ENCODE measurements at regions not wholly inside any gene's neighbourhood (a gene's known extent, or its start where the extent isn't known, plus 50 kb on each side); places are given as distances from the start of the nearest gene placed in this dataset.

DNA sequence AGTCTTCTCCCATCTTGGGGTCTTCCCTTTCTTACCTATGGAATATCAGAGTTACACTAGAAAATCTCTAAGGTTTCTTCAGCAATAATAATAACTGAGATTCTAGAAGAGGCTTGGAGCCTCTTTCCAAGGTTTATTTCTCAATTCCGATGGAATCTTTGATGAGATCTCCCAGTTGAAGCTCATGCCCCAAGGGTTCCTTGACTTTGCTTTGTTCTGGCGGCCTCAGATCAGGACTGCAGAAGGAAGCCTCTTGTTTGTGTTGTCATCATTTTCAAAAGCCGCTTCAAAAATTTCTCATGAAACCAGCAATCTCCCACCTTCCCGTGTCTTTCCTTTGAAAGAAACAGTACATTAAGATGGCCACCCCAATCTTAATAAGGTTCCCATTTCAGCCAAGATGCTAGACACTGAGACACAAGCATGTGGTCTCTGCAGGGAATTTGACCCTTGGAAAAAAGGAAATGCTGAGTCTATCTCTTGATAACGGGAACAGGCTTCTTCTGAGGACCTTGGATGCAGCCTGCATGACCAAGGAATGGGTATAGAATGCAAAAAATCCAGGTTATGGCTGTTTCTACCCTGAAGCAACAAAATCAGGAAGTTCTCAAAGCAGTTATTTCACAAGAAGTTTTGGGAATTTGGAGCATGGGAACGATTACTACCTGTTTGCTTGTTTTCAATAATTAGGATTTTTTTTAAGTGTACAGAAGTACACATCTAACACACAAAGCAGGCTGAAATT lies 141.6 kb downstream of the CD24 start:
- H3K36me3 ChIP-seq (ENCODE audit: control insufficient read depth in 2 of 3, insufficient read depth in 3 of 3, low read length in 3 of 3): no peaks in the 10 kb centered on the region
- no peaks in the 10 kb centered on the region for H3K27me3 ChIP-seq (ENCODE audit: control insufficient read depth, insufficient read depth, low read length)
- H3K27ac ChIP-seq (ENCODE audit: low read depth in 2 of 2, low read length in 2 of 2): no peak overlapping the region
- no peak for DNase-seq
- H3K9ac ChIP-seq (ENCODE audit: low read length in 3 of 3): no peak overlapping the region
- H3K4me1 ChIP-seq (ENCODE audit: control insufficient read depth in 2 of 3, insufficient read depth in 2 of 3, low read depth in 1 of 3, low read length in 3 of 3): no peaks in the 10 kb centered on the region
- peaks cover 0 to 5% (median 0%) of the 10 kb centered on the region in 3 donors for H3K9me3 ChIP-seq (ENCODE audit: control insufficient read depth in 2 of 3, insufficient read depth in 1 of 3, low read length in 3 of 3)
- TF ChIP-seq, protein P1, sequence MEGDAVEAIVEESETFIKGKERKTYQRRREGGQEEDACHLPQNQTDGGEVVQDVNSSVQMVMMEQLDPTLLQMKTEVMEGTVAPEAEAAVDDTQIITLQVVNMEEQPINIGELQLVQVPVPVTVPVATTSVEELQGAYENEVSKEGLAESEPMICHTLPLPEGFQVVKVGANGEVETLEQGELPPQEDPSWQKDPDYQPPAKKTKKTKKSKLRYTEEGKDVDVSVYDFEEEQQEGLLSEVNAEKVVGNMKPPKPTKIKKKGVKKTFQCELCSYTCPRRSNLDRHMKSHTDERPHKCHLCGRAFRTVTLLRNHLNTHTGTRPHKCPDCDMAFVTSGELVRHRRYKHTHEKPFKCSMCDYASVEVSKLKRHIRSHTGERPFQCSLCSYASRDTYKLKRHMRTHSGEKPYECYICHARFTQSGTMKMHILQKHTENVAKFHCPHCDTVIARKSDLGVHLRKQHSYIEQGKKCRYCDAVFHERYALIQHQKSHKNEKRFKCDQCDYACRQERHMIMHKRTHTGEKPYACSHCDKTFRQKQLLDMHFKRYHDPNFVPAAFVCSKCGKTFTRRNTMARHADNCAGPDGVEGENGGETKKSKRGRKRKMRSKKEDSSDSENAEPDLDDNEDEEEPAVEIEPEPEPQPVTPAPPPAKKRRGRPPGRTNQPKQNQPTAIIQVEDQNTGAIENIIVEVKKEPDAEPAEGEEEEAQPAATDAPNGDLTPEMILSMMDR (IDR thresholded peaks at IDR 0.05; ENCODE audit: borderline replicate concordance, extremely low read depth, insufficient read depth): no peak
- no peak for FAIRE-seq
- intact Hi-C loops (cut with DNase I): no loop called here
- H3K4me3 ChIP-seq (ENCODE audit: low read length in 3 of 3): no peak overlapping the region

DNA sequence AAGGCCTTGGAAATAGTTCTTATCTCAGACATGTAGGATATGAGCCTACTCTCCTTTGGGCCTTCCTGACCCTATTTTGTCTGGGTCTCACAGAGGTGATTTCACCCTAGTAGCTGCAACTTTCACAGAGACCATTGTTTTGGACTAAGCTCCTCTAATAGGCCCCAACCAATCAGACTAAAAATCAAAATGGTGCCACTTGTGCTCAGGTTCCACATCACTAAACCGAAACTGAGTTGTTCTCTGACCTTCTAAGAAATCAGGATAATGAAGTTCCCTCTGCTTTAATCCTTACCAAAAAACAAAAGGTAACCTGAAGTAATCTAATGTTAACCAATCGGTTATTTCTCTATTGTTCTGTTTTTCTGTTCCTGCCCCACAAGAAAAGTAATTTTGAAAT lies 143.6 kb downstream of the CD24 start:
- FAIRE-seq (no peak), DNase-seq (no peak)
- Histone ChIP-seq H3K4me1 (ENCODE audit: control insufficient read depth in 2 of 3, insufficient read depth in 2 of 3, low read depth in 1 of 3, low read length in 3 of 3) (no peaks in the 10 kb centered on the region), H3K9ac (ENCODE audit: low read length in 3 of 3) (no peak overlapping the region), H3K4me3 (ENCODE audit: low read length in 3 of 3) (no peak overlapping the region), H3K9me3 (ENCODE audit: control insufficient read depth in 2 of 3, insufficient read depth in 1 of 3, low read length in 3 of 3) (peaks cover 0 to 5% (median 0%) of the 10 kb centered on the region in 3 donors), H3K36me3 (ENCODE audit: control insufficient read depth in 2 of 3, insufficient read depth in 3 of 3, low read length in 3 of 3) (no peaks in the 10 kb centered on the region), H3K27me3 (ENCODE audit: control insufficient read depth, insufficient read depth, low read length) (no peaks in the 10 kb centered on the region), H3K27ac (ENCODE audit: low read depth in 2 of 2, low read length in 2 of 2) (no peak overlapping the region)
- intact Hi-C loops (cut with DNase I): no loop called here
- TF ChIP-seq, protein P1 (IDR thresholded peaks at IDR 0.05; ENCODE audit: borderline replicate concordance, extremely low read depth, insufficient read depth): no peak

DNA sequence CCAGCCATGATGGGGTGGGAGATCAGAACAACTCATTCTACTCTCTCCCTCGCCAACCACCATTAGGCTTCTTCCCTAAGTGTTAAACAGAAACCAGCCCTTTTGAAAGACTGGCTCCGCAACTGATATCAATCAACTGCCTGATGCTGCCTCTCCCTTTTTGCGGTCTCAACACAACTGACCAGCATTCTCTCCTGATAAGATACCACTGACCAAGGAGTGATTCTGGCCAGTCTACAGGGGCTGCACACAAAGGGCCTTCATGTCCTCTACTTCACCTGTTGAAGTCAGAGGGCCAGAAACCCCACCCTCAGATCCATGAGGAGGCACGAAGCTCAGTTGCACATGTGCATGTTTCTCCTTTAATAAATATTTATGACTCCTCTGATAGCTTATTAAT lies 145.1 kb downstream of the CD24 start:
- intact Hi-C loops (cut with DNase I): no loop called here

More for the DNA sequence above, 145.1 kb downstream of the CD24 start:
- Histone ChIP-seq H3K27ac (ENCODE audit: low read depth in 2 of 2, low read length in 2 of 2) (no peak overlapping the region), H3K9me3 (ENCODE audit: control insufficient read depth in 2 of 3, insufficient read depth in 1 of 3, low read length in 3 of 3) (peaks cover 0 to 5% (median 0%) of the 10 kb centered on the region in 3 donors), H3K9ac (ENCODE audit: low read length in 3 of 3) (no peak overlapping the region), H3K4me1 (ENCODE audit: control insufficient read depth in 2 of 3, insufficient read depth in 2 of 3, low read depth in 1 of 3, low read length in 3 of 3) (no peaks in the 10 kb centered on the region), H3K4me3 (ENCODE audit: low read length in 3 of 3) (no peak overlapping the region), H3K27me3 (ENCODE audit: control insufficient read depth, insufficient read depth, low read length) (no peaks in the 10 kb centered on the region), H3K36me3 (ENCODE audit: control insufficient read depth in 2 of 3, insufficient read depth in 3 of 3, low read length in 3 of 3) (no peaks in the 10 kb centered on the region)
- TF ChIP-seq, protein P1 (IDR thresholded peaks at IDR 0.05; ENCODE audit: borderline replicate concordance, extremely low read depth, insufficient read depth): no peak
- FAIRE-seq (no peak), DNase-seq (no peak)

All from kidney (tissue), 13 donors.